SK-N-SH treated with all-trans-retinoic acid at 6 μM for 48 hours (cell line): ENCODE measurements at regions not wholly inside any gene's neighbourhood (a gene's known extent, or its start where the extent isn't known, plus 50 kb on each side); places are given as distances from the start of the nearest gene placed in this dataset.

Experiments used
- ATAC-seq: fragments of 200-7000 bp; cut with Tn5 transposase; 3 replicates; pipeline ENCODE4 v1.9.1; 2020; ENCODE audit warnings: mild to moderate bottlenecking, moderate library complexity
- ARNTL ChIP-seq: fragments of 450-650 bp; formaldehyde crosslinking; IDR thresholded peaks from 2 replicates; pipeline ENCODE4 v1.5.0; 2020; ENCODE audit warnings: low read depth, mild to moderate bottlenecking, moderate library complexity, borderline replicate concordance
- BACH2 ChIP-seq: fragments of 250-450 bp; sonication (Bioruptor Pico); IDR thresholded peaks from 2 replicates; pipeline ENCODE4 v1.9.0; 2021; ENCODE audit warnings: mild to moderate bottlenecking, borderline replicate concordance
- CSDC2 ChIP-seq: fragments of 250-450 bp; sonication (Bioruptor Pico); IDR thresholded peaks from 2 replicates; pipeline ENCODE4 v1.5.0; 2020; ENCODE audit warnings: mild to moderate bottlenecking, moderate library complexity
- CSRNP3 ChIP-seq: fragments of 250-450 bp; sonication (Bioruptor Pico); IDR thresholded peaks from 2 replicates; pipeline ENCODE4 v1.5.1; 2021; ENCODE audit warnings: mild to moderate bottlenecking, moderate library complexity
- GLIS3 ChIP-seq: fragments of 250-450 bp; sonication (Bioruptor Pico); IDR thresholded peaks from 2 replicates; pipeline ENCODE4 v1.5.0; 2020; ENCODE audit warnings: mild to moderate bottlenecking, moderate library complexity
- ISL1 ChIP-seq: fragments of 250-450 bp; sonication (Bioruptor Pico); IDR thresholded peaks from 2 replicates; pipeline ENCODE4 v2.1.2; 2022; ENCODE audit warnings: mild to moderate bottlenecking, moderate library complexity
- OSR1 ChIP-seq: fragments of 250-450 bp; sonication (Bioruptor Pico); IDR thresholded peaks from 2 replicates; pipeline ENCODE4 v1.8.0; 2022; ENCODE audit warnings: moderate library complexity, mild to moderate bottlenecking, inconsistent platforms
- PPARA ChIP-seq: fragments of 250-450 bp; sonication (Bioruptor Pico); IDR thresholded peaks from 2 replicates; pipeline ENCODE4 v1.5.0; 2020; ENCODE audit warnings: mild to moderate bottlenecking, borderline replicate concordance
- RARB ChIP-seq: fragments of 250-450 bp; sonication (Bioruptor Pico); IDR thresholded peaks from 2 replicates; pipeline ENCODE4 v1.8.0; 2021; ENCODE audit warnings: mild to moderate bottlenecking, moderate library complexity
- SNAI2 ChIP-seq: fragments of 250-450 bp; sonication (Bioruptor Pico); IDR thresholded peaks from 2 replicates; pipeline ENCODE4 v1.5.0; 2020; ENCODE audit warnings: mild to moderate bottlenecking, moderate library complexity
- TCF4 ChIP-seq: fragments of 250-450 bp; sonication (Bioruptor Pico); IDR thresholded peaks from 2 replicates; pipeline ENCODE4 v1.8.0; 2021; ENCODE audit warnings: mild to moderate bottlenecking, moderate library complexity, borderline replicate concordance
- TOX ChIP-seq: fragments of 250-450 bp; sonication (Bioruptor Pico); IDR thresholded peaks from 2 replicates; pipeline ENCODE4 v1.8.0; 2021; ENCODE audit warnings: mild to moderate bottlenecking, moderate library complexity, borderline replicate concordance
- TSHZ2 ChIP-seq: fragments of 250-450 bp; sonication (Bioruptor Pico); IDR thresholded peaks from 2 replicates; pipeline ENCODE4 v1.5.0; 2020; ENCODE audit warnings: mild to moderate bottlenecking, moderate library complexity
- ZC3H10 ChIP-seq: fragments of 250-450 bp; sonication (Bioruptor Pico); IDR thresholded peaks from 2 replicates; pipeline ENCODE4 v1.5.1; 2021; ENCODE audit warnings: mild to moderate bottlenecking, moderate library complexity
- ZFP3 ChIP-seq: fragments of 250-450 bp; sonication (Bioruptor Pico); IDR thresholded peaks from 2 replicates; pipeline ENCODE4 v1.5.0; 2020; ENCODE audit warnings: mild to moderate bottlenecking, moderate library complexity
- ZFP30 ChIP-seq: fragments of 450-650 bp; formaldehyde crosslinking; IDR thresholded peaks from 2 replicates; pipeline ENCODE4 v1.5.0; 2022; ENCODE audit warnings: mild to moderate bottlenecking, moderate library complexity
- ZNF565 ChIP-seq: fragments of 450-650 bp; formaldehyde crosslinking; conservative IDR thresholded peaks from 2 replicates; pipeline ENCODE4 v1.5.0; 2020; ENCODE audit warnings: low read depth, mild to moderate bottlenecking, moderate library complexity
- ZNF70 ChIP-seq: fragments of 450-650 bp; formaldehyde crosslinking; IDR thresholded peaks from 2 replicates; pipeline ENCODE4 v1.5.0; 2020; ENCODE audit warnings: mild to moderate bottlenecking, moderate library complexity
- ZNF8 ChIP-seq: fragments of 450-650 bp; formaldehyde crosslinking; IDR thresholded peaks from 2 replicates; pipeline ENCODE4 v1.5.0; 2020; ENCODE audit warnings: mild to moderate bottlenecking, moderate library complexity
- TF ChIP-seq, protein P1 (sequence below): fragments of 250-450 bp; sonication (Bioruptor Pico); IDR thresholded peaks from 2 replicates; pipeline ENCODE4 v1.8.0; 2020; ENCODE audit warnings: mild to moderate bottlenecking, moderate library complexity, borderline replicate concordance
- TF ChIP-seq, protein P2 (sequence below): fragments of 250-450 bp; sonication (Bioruptor Pico); IDR thresholded peaks from 2 replicates; pipeline ENCODE4 v1.8.0; 2021; ENCODE audit warnings: low read depth, mild to moderate bottlenecking, moderate library complexity, borderline replicate concordance
- TF ChIP-seq, protein P3 (sequence below): fragments of 250-450 bp; sonication (Bioruptor Pico); IDR thresholded peaks from 2 replicates; pipeline ENCODE4 v1.5.1; 2020; ENCODE audit warnings: low read depth, mild to moderate bottlenecking, moderate library complexity

GRCh38 chr21:24617819-24618218 lies 989.5 kb downstream of the MRPL39 start:
- no peak for ATAC-seq

GRCh38 chr21:24594082-24594481 lies 1013.2 kb downstream of the MRPL39 start:
- ATAC-seq = no peak
- TF ChIP-seq RARB = no peak
- TF ChIP-seq TOX = no peak
- TF ChIP-seq ZFP3 (CRISPR knock-in tag) = no peak
- no peak for TF ChIP-seq ISL1 (CRISPR knock-in tag)
- TF ChIP-seq, protein P1, sequence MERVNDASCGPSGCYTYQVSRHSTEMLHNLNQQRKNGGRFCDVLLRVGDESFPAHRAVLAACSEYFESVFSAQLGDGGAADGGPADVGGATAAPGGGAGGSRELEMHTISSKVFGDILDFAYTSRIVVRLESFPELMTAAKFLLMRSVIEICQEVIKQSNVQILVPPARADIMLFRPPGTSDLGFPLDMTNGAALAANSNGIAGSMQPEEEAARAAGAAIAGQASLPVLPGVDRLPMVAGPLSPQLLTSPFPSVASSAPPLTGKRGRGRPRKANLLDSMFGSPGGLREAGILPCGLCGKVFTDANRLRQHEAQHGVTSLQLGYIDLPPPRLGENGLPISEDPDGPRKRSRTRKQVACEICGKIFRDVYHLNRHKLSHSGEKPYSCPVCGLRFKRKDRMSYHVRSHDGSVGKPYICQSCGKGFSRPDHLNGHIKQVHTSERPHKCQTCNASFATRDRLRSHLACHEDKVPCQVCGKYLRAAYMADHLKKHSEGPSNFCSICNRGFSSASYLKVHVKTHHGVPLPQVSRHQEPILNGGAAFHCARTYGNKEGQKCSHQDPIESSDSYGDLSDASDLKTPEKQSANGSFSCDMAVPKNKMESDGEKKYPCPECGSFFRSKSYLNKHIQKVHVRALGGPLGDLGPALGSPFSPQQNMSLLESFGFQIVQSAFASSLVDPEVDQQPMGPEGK = no peak
- TF ChIP-seq GLIS3 = no peak
- TF ChIP-seq ZNF565 (CRISPR knock-in tag) = no peak
- no peak for TF ChIP-seq PPARA (CRISPR knock-in tag)
- no peak for TF ChIP-seq ZNF70 (CRISPR knock-in tag)
- TF ChIP-seq, protein P2, sequence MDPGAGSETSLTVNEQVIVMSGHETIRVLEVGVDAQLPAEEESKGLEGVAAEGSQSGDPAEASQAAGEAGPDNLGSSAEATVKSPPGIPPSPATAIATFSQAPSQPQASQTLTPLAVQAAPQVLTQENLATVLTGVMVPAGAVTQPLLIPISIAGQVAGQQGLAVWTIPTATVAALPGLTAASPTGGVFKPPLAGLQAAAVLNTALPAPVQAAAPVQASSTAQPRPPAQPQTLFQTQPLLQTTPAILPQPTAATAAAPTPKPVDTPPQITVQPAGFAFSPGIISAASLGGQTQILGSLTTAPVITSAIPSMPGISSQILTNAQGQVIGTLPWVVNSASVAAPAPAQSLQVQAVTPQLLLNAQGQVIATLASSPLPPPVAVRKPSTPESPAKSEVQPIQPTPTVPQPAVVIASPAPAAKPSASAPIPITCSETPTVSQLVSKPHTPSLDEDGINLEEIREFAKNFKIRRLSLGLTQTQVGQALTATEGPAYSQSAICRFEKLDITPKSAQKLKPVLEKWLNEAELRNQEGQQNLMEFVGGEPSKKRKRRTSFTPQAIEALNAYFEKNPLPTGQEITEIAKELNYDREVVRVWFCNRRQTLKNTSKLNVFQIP (CRISPR knock-in tag) = no peak
- no peak for TF ChIP-seq SNAI2
- no peak for TF ChIP-seq ZNF8 (CRISPR knock-in tag)

More at GRCh38 chr21:24617819-24618218, 989.5 kb downstream of the MRPL39 start:
- TF ChIP-seq ZFP30 (CRISPR knock-in tag) (no peak), ZFP3 (CRISPR knock-in tag) (no peak), TCF4 (no peak), ZC3H10 (CRISPR knock-in tag) (no peak), GLIS3 (no peak), OSR1 (CRISPR knock-in tag) (no peak), ZNF565 (CRISPR knock-in tag) (no peak), ISL1 (CRISPR knock-in tag) (no peak), ZNF8 (CRISPR knock-in tag) (no peak), BACH2 (CRISPR knock-in tag) (no peak), TSHZ2 (CRISPR knock-in tag) (no peak), SNAI2 (no peak), TOX (no peak), CSRNP3 (no peak), PPARA (CRISPR knock-in tag) (no peak), CSDC2 (no peak), ARNTL (no peak)
- TF ChIP-seq, protein P2 (CRISPR knock-in tag) = no peak
- TF ChIP-seq, protein P3, sequence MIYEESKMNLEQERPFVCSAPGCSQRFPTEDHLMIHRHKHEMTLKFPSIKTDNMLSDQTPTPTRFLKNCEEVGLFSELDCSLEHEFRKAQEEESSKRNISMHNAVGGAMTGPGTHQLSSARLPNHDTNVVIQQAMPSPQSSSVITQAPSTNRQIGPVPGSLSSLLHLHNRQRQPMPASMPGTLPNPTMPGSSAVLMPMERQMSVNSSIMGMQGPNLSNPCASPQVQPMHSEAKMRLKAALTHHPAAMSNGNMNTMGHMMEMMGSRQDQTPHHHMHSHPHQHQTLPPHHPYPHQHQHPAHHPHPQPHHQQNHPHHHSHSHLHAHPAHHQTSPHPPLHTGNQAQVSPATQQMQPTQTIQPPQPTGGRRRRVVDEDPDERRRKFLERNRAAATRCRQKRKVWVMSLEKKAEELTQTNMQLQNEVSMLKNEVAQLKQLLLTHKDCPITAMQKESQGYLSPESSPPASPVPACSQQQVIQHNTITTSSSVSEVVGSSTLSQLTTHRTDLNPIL = no peak
- TF ChIP-seq, protein P1 = no peak
